CD14-positive monocyte (primary cell): ENCODE measurements at regions not wholly inside any gene's neighbourhood (a gene's known extent, or its start where the extent isn't known, plus 50 kb on each side); places are given as distances from the start of the nearest gene placed in this dataset.

Source experiments
- DNase-seq, 3 donors: peaks; one replicate each; pipeline ENCODE4 v3.0.0-alpha.2; 2011 to 2022
- H2AFZ ChIP-seq: 2 replicates; pipeline ENCODE4 v1.6.0; 2012; ENCODE audit warnings: mild to moderate bottlenecking, low read depth, low read length, inconsistent platforms; ENCODE audit not compliant: insufficient read depth, poor library complexity, severe bottlenecking
- H3K27ac ChIP-seq, 2 donors: 1 replicate in 1 of 2; 2 replicates in 1 of 2; pipeline ENCODE4 v1.5.1; 2012 to 2013; ENCODE audit warnings: low read length in 2 of 2, control low read depth in 1 of 2, inconsistent platforms in 1 of 2, low read depth in 1 of 2, mild to moderate bottlenecking in 1 of 2
- H3K27me3 ChIP-seq, 2 donors: one replicate each; pipeline versions ENCODE4 v1.6.0 to v1.6.1; 2011 to 2013; ENCODE audit warnings: low read length in 2 of 2; ENCODE audit not compliant: control insufficient read depth in 2 of 2, insufficient read depth in 2 of 2
- H3K36me3 ChIP-seq, 2 donors: replicated peaks in 1 of 2; 1 replicate in 1 of 2; 2 replicates in 1 of 2; pipeline versions ENCODE4 v1.5.1 to v1.6.1; 2012 to 2013; ENCODE audit warnings: low read length in 2 of 2, control low read depth in 1 of 2, inconsistent platforms in 1 of 2, mild to moderate bottlenecking in 1 of 2; ENCODE audit not compliant: insufficient read depth in 2 of 2, control insufficient read depth in 1 of 2
- H3K4me1 ChIP-seq, 2 donors: 1 replicate in 1 of 2; 2 replicates in 1 of 2; pipeline versions ENCODE4 v1.5.1 to v1.6.1; 2012 to 2013; ENCODE audit warnings: low read length in 2 of 2, control low read depth in 1 of 2, inconsistent platforms in 1 of 2, mild to moderate bottlenecking in 1 of 2, moderate library complexity in 1 of 2; ENCODE audit not compliant: insufficient read depth in 2 of 2, control insufficient read depth in 1 of 2
- H3K4me2 ChIP-seq: replicated peaks from 2 replicates; pipeline ENCODE3; 2012; ENCODE audit warnings: low read length, moderate library complexity, mild to moderate bottlenecking; ENCODE audit not compliant: poor library complexity, severe bottlenecking; ENCODE audit errors: extremely low read depth
- H3K4me3 ChIP-seq, 3 experiments: fragments of 200-600 bp in 1 of 3; sonication (generic) in 1 of 3; replicated peaks in 1 of 3; 1 replicate in 2 of 3; 2 replicates in 1 of 3; pipeline ENCODE4 v1.5.1; 2011 to 2013; ENCODE audit warnings: low read length in 3 of 3, mild to moderate bottlenecking in 3 of 3, control low read depth in 2 of 3, low read depth in 2 of 3, inconsistent platforms in 1 of 3, moderate library complexity in 1 of 3
- H3K79me2 ChIP-seq: 2 replicates; pipeline ENCODE4 v1.6.0; 2012; ENCODE audit warnings: mild to moderate bottlenecking, control low read depth, inconsistent platforms, low read length, moderate library complexity; ENCODE audit not compliant: insufficient read depth
- H3K9ac ChIP-seq: 2 replicates; pipeline ENCODE4 v1.6.0; 2017; ENCODE audit warnings: low read length, mild to moderate bottlenecking; ENCODE audit not compliant: insufficient read depth, poor library complexity, severe bottlenecking
- H3K9me3 ChIP-seq, 2 donors: replicated peaks in 1 of 2; 1 replicate in 1 of 2; 2 replicates in 1 of 2; pipeline versions ENCODE4 v1.5.1 to v1.6.1; 2012 to 2013; ENCODE audit warnings: low read length in 2 of 2, control low read depth in 1 of 2; ENCODE audit not compliant: control insufficient read depth in 1 of 2, insufficient read depth in 1 of 2
- H4K20me1 ChIP-seq: 2 replicates; pipeline ENCODE4 v1.6.0; 2012; ENCODE audit warnings: mild to moderate bottlenecking, low read length, control low read depth, moderate library complexity; ENCODE audit not compliant: insufficient read depth
- H3K27ac Mint-ChIP-seq, 7 donors: one replicate each; pipeline ENCODE4 v1.8.0; 2020; ENCODE audit warnings: mild to moderate bottlenecking in 7 of 7, mixed read lengths in 7 of 7, moderate library complexity in 6 of 7, inconsistent platforms in 2 of 7
- H3K27me3 Mint-ChIP-seq, 3 donors: one replicate each; pipeline ENCODE4 v1.8.0; 2021 to 2022; ENCODE audit warnings: low read depth in 3 of 3, mild to moderate bottlenecking in 3 of 3, mixed read lengths in 3 of 3, moderate library complexity in 3 of 3, inconsistent platforms in 1 of 3
- H3K36me3 Mint-ChIP-seq, 2 donors: one replicate each; pipeline ENCODE4 v1.8.0; 2020; ENCODE audit warnings: mixed read lengths in 2 of 2, inconsistent platforms in 1 of 2, mild to moderate bottlenecking in 1 of 2
- H3K4me1 Mint-ChIP-seq: one replicate; pipeline ENCODE4 v1.8.0; 2020; ENCODE audit warnings: mild to moderate bottlenecking, mixed read lengths
- H3K4me3 Mint-ChIP-seq, 2 donors: one replicate each; pipeline ENCODE4 v1.8.0; 2020; ENCODE audit warnings: mild to moderate bottlenecking in 2 of 2, mixed read lengths in 2 of 2, moderate library complexity in 1 of 2
- H3K9me3 Mint-ChIP-seq, 7 donors: one replicate each; pipeline ENCODE4 v1.8.0; 2020 to 2022; ENCODE audit warnings: mixed read lengths in 7 of 7, mild to moderate bottlenecking in 6 of 7, moderate library complexity in 6 of 7, inconsistent platforms in 2 of 7
- WGBS: methylation state at CpG from one replicate; pipeline ENCODE4 v1.1.5; 2013; ENCODE audit warnings: missing lambda C conversion rate; ENCODE audit not compliant: insufficient coverage; 5-methylcytosine and 5-hydroxymethylcytosine counted together
- intact Hi-C, 2 donors: fragments of 100-400 bp; cut with micrococcal nuclease; formaldehyde crosslinking; loops; one replicate each; pipeline versions ENCODE4 v1.15.0 to v1.15.1; 2023
- TF ChIP-seq, protein P1 (sequence below): fragments of 200-600 bp; IDR thresholded peaks from one replicate; pipeline ENCODE4 v1.8.0; 2022; ENCODE audit warnings: antibody characterized with exemption, mild to moderate bottlenecking

DNA sequence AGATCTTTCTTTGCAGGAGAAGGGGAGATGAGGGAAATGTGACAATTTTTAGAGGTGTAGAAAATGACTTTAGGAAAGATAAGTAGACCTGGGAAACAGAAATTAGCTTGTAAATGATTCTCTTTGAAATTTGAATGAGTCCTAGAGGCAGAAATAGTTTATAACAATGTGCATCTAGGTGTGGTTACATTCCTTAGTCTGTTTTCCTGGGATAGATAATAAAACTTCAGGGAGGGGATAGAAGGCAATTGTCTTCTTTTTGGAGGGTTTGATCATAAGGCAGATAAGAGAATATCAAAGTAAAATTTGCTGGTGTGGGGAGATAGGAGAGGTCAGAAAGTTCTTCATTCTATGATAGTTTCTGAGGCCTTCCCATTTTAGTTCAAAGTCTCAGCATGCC is 1344.3 kb upstream of the LRRTM1 start:
- no peak for DNase-seq
- H3K4me2 ChIP-seq: no peak overlapping the region
- H3K9me3 ChIP-seq: peaks cover 7% of the 10 kb centered on the region in 2 donors
- no peaks in the 10 kb centered on the region for H3K79me2 ChIP-seq
- peaks cover 4% of the 10 kb centered on the region for H3K4me1 Mint-ChIP-seq
- H3K4me1 ChIP-seq: no peaks in the 10 kb centered on the region
- no peak overlapping the region for H3K27ac Mint-ChIP-seq
- H3K27me3 ChIP-seq: no peaks in the 10 kb centered on the region
- no peaks in the 10 kb centered on the region for H3K36me3 ChIP-seq
- no peak overlapping the region for H3K27ac ChIP-seq
- H3K27me3 Mint-ChIP-seq: peaks cover 0 to 5% (median 0%) of the 10 kb centered on the region in 3 donors
- intact Hi-C loops: no loop called here
- no peak overlapping the region for H3K9ac ChIP-seq
- H3K36me3 Mint-ChIP-seq: no peaks in the 10 kb centered on the region
- no peak overlapping the region for H3K4me3 ChIP-seq
- no peak overlapping the region for H3K4me3 Mint-ChIP-seq
- H2AFZ ChIP-seq: no peak overlapping the region
- TF ChIP-seq, protein P1, sequence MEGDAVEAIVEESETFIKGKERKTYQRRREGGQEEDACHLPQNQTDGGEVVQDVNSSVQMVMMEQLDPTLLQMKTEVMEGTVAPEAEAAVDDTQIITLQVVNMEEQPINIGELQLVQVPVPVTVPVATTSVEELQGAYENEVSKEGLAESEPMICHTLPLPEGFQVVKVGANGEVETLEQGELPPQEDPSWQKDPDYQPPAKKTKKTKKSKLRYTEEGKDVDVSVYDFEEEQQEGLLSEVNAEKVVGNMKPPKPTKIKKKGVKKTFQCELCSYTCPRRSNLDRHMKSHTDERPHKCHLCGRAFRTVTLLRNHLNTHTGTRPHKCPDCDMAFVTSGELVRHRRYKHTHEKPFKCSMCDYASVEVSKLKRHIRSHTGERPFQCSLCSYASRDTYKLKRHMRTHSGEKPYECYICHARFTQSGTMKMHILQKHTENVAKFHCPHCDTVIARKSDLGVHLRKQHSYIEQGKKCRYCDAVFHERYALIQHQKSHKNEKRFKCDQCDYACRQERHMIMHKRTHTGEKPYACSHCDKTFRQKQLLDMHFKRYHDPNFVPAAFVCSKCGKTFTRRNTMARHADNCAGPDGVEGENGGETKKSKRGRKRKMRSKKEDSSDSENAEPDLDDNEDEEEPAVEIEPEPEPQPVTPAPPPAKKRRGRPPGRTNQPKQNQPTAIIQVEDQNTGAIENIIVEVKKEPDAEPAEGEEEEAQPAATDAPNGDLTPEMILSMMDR: no peak
- peaks cover 2 to 9% (median 3%) of the 10 kb centered on the region in 7 donors for H3K9me3 Mint-ChIP-seq
- no peaks in the 10 kb centered on the region for H4K20me1 ChIP-seq

DNA sequence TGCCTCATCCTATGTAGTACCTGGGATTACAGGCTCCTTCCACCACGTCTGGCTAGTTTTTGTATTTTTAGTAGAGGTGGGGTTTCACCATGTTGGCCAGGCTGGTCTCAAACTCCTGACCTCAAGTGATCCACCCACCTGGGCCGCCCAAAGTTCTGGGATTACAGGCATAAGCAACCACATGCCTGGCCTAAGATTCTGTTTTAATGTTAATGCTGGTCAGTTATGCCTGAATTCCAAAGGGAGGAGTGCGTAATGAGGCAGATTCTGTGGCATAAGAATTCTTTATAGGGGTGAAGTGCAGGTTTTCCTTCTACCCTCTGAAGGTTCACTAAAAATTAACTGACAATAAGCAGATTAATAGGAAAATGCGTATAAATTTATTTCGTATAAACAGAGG is 1343.8 kb upstream of the LRRTM1 start:
- peaks cover 7% of the 10 kb centered on the region in 2 donors for H3K9me3 ChIP-seq
- no peaks in the 10 kb centered on the region for H3K4me1 ChIP-seq
- TF ChIP-seq, protein P1: no peak
- H3K79me2 ChIP-seq: no peaks in the 10 kb centered on the region
- Mint-ChIP-seq H3K36me3 (no peaks in the 10 kb centered on the region), H3K9me3 (peaks cover 2 to 9% (median 3%) of the 10 kb centered on the region in 7 donors), H3K4me1 (peaks cover 4% of the 10 kb centered on the region), H3K4me3 (no peak overlapping the region), H3K27me3 (peaks cover 0 to 5% (median 0%) of the 10 kb centered on the region in 3 donors), H3K27ac (no peak overlapping the region)
- no peak for DNase-seq
- no peaks in the 10 kb centered on the region for H3K27me3 ChIP-seq
- WGBS: no CpG with 5 or more reads among the region's 5 CpGs
- intact Hi-C loops: no loop called here
- H3K36me3 ChIP-seq: no peaks in the 10 kb centered on the region
- no peak overlapping the region for H3K4me2 ChIP-seq
- H3K27ac ChIP-seq: no peak overlapping the region
- H2AFZ ChIP-seq: no peak overlapping the region
- H3K4me3 ChIP-seq: no peak overlapping the region
- H3K9ac ChIP-seq: no peak overlapping the region
- H4K20me1 ChIP-seq: no peaks in the 10 kb centered on the region
